ENCODE measurements at regions not wholly inside any gene's neighbourhood (a gene's known extent, or its start where the extent isn't known, plus 50 kb on each side); places are given as distances from the start of the nearest gene placed in this dataset.

GRCh38 chr16:52141871-52142270 lies 405.1 kb downstream of the TOX3 start:
- TF ChIP-seq CTCF (IDR thresholded peaks at IDR 0.05) (no peak), EP300 (IDR thresholded peaks at IDR 0.05; ENCODE audit: low read depth) (no peak), POLR2A (IDR thresholded peaks at IDR 0.05) (no peak), POLR2AphosphoS5 (IDR thresholded peaks at IDR 0.05) (no peak)

Measured in transverse colon (tissue), 4 donors.